Breast epithelium (tissue), 3 donors: ENCODE measurements at regions not wholly inside any gene's neighbourhood (a gene's known extent, or its start where the extent isn't known, plus 50 kb on each side); places are given as distances from the start of the nearest gene placed in this dataset.

Source experiments
- CTCF ChIP-seq, 3 donors: fragments of 450-650 bp; IDR thresholded peaks; one replicate each; pipeline ENCODE4 v1.5.1; 2016 to 2017; ENCODE audit warnings: antibody characterized with exemption in 3 of 3, mild to moderate bottlenecking in 3 of 3, moderate library complexity in 3 of 3
- POLR2A ChIP-seq: fragments of 450-650 bp; IDR thresholded peaks from one replicate; pipeline ENCODE4 v1.6.1; 2016; ENCODE audit warnings: antibody characterized with exemption, mild to moderate bottlenecking, moderate library complexity
- POLR2AphosphoS5 ChIP-seq, 3 donors: sonication (generic); formaldehyde crosslinking; IDR thresholded peaks; one replicate each; pipeline ENCODE4 v1.6.1; 2017; ENCODE audit warnings: antibody characterized with exemption in 3 of 3

- TF ChIP-seq CTCF (IDR thresholded peaks at IDR 0.05) (no peak), POLR2AphosphoS5 (IDR thresholded peaks at IDR 0.05) (no peak), POLR2A (no peak)
Measured at GRCh38 chr2:176493909-176494308, 224.7 kb downstream of the MTX2 start.
